Amniotic stem cell (primary cell): ENCODE measurements at regions not wholly inside any gene's neighbourhood (a gene's known extent, or its start where the extent isn't known, plus 50 kb on each side); places are given as distances from the start of the nearest gene placed in this dataset.
"Not testable (repeated sequence)": the region's sequence is repeated elsewhere in the genome, so short reads cannot be mapped to it uniquely, and the experiment has no call there.

ENCODE experiments used
- DNase-seq: peaks from one replicate; lab custom pipeline; 2025; lab: John Stamatoyannopoulos, UW

GRCh38 chr4:97216046-97216445 is 927.2 kb downstream of the STPG2 start:
- no peak for DNase-seq

- DNase-seq, result no peak
Measured at GRCh38 chr4:97235521-97235920, 907.8 kb downstream of the STPG2 start.

- DNase-seq, result no peak
Measured at GRCh38 chr4:97238956-97239666, 904.2 kb downstream of the STPG2 start.

- DNase-seq, result no peak
Measured at GRCh38 chr4:97239667-97239997, 903.6 kb downstream of the STPG2 start.

- DNase-seq, result no peak
Measured at GRCh38 chr4:97252615-97253154, 890.6 kb downstream of the STPG2 start.

GRCh38 chr4:97262769-97263168 is 880.5 kb downstream of the STPG2 start:
- no peak for DNase-seq

GRCh38 chr4:97270051-97270450 is 873.2 kb downstream of the STPG2 start:
- no peak for DNase-seq

GRCh38 chr4:97279391-97279790 is 863.9 kb downstream of the STPG2 start:
- DNase-seq, result no peak

- DNase-seq, result no peak
Measured at GRCh38 chr4:97300561-97300960, 842.7 kb downstream of the STPG2 start.

GRCh38 chr4:97305351-97305750 is 837.9 kb downstream of the STPG2 start:
- DNase-seq, result no peak

GRCh38 chr4:97309121-97309520 is 834.2 kb downstream of the STPG2 start:
- DNase-seq, result no peak

- no peak for DNase-seq
Measured at GRCh38 chr4:97317201-97317600, 826.1 kb downstream of the STPG2 start.

- DNase-seq, result no peak
Measured at GRCh38 chr4:97317671-97318070, 825.6 kb downstream of the STPG2 start.

GRCh38 chr4:97325751-97326150 is 817.5 kb downstream of the STPG2 start:
- DNase-seq, result not testable (repeated sequence)

GRCh38 chr4:97330917-97331316 is 812.4 kb downstream of the STPG2 start:
- DNase-seq, result no peak

- no peak for DNase-seq
Measured at GRCh38 chr4:97334348-97334747, 808.9 kb downstream of the STPG2 start.

- DNase-seq, result no peak
Measured at GRCh38 chr4:97349468-97350186, 793.6 kb downstream of the STPG2 start.

GRCh38 chr4:97353876-97354275 is 789.4 kb downstream of the STPG2 start:
- DNase-seq, result no peak

- DNase-seq, result no peak
Measured at GRCh38 chr4:97359826-97360225, 783.5 kb downstream of the STPG2 start.

- DNase-seq, result no peak
Measured at GRCh38 chr4:97360733-97361132, 782.5 kb downstream of the STPG2 start.

- DNase-seq, result no peak
Measured at GRCh38 chr4:97367878-97368277, 775.4 kb downstream of the STPG2 start.

- DNase-seq, result no peak
Measured at GRCh38 chr4:97370568-97370967, 772.7 kb downstream of the STPG2 start.

- no peak for DNase-seq
Measured at GRCh38 chr4:97374526-97374925, 768.8 kb downstream of the STPG2 start.

GRCh38 chr4:97386969-97387368 is 756.3 kb downstream of the STPG2 start:
- DNase-seq, result no peak
